GM12874 (cell line): ENCODE measurements at regions not wholly inside any gene's neighbourhood (a gene's known extent, or its start where the extent isn't known, plus 50 kb on each side); places are given as distances from the start of the nearest gene placed in this dataset.

Experiments used
- CTCF ChIP-seq: IDR thresholded peaks from 2 replicates; pipeline ENCODE4 v1.5.1; 2011; ENCODE audit warnings: low read depth, mild to moderate bottlenecking, control low read depth, low read length, moderate library complexity; ENCODE audit not compliant: insufficient read depth

GRCh38 chr4:181597766-181598165 lies 645.4 kb upstream of the TENM3 start:
- TF ChIP-seq CTCF = no peak

GRCh38 chr4:181599134-181599533 lies 644.1 kb upstream of the TENM3 start:
- no peak for TF ChIP-seq CTCF

- no peak for TF ChIP-seq CTCF
These were observed 642.1 kb upstream of the TENM3 start for GRCh38 chr4:181601103-181601502.

GRCh38 chr4:181604546-181604945 lies 638.7 kb upstream of the TENM3 start:
- no peak for TF ChIP-seq CTCF

- TF ChIP-seq CTCF = no peak
These were observed 636.9 kb upstream of the TENM3 start for GRCh38 chr4:181606300-181606699.

- no peak for TF ChIP-seq CTCF
These were observed 635.0 kb upstream of the TENM3 start for GRCh38 chr4:181608181-181608580.

GRCh38 chr4:181611033-181611711 lies 632.0 kb upstream of the TENM3 start:
- TF ChIP-seq CTCF = no peak
